ENCODE measurements at regions not wholly inside any gene's neighbourhood (a gene's known extent, or its start where the extent isn't known, plus 50 kb on each side); places are given as distances from the start of the nearest gene placed in this dataset.

DNA sequence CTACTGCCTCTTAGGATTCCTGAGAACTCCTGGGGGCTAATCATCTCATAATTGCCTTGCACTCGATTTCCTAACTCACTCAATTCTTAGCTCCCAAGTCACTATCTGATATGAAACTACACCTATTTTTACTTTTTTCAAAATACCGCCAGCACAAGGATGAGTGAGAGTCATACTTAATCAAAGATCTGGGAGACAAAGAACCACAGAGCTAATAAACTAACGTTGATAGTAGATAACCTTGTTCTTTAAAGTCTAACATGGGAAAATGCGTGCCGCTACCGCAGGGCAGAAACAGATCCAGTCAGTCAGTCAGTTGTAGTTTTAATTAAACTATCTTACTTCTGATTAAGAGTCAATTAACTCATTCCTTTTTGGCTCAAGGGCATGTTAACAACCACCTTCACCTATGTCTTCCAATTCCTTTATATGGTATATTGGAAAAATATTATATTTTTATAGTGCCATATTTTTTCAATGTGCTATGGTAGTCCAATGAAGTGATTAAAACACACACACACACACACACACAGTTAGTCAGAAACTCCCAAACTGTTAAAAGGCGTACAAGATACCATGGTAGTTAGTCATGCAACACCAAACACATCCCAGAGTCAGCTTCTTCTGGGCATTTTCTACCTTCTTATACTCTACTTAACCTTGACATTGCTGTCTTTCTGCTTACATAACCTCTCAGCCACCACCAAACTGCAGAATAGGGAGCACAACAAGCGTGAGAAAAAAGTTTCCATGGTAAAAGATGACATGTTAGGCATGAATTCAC lies 114.0 kb downstream of the KLHL28 start:
- TF ChIP-seq TAF1 (IDR thresholded peaks at IDR 0.05; ENCODE audit: borderline replicate concordance, low read depth, low read length) (no peak), POLR2AphosphoS5 (IDR thresholded peaks at IDR 0.05; ENCODE audit: low read depth, low read length) (no peak), POLR2A (IDR thresholded peaks at IDR 0.05; ENCODE audit: low read depth, low read length) (no peak)
